ENCODE measurements at regions not wholly inside any gene's neighbourhood (a gene's known extent, or its start where the extent isn't known, plus 50 kb on each side); places are given as distances from the start of the nearest gene placed in this dataset.

DNA sequence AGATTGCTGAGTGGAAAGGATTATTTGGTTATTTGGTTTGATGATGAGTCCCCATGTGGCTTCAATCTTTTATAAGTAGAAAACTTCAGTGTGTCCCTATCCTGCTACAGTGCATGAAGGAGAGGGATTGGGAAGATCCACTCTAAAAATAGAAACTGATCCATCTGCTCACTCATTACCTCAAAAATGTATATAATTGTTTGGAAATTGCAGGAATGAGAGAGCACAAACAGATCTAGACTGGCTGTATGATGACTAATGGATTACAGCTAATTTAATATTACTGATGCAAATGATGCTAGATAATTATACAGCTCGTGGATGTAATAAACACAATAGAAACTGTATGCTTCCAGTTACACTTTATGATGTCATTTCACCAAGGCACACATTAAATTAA, 625.3 kb upstream of the PRR20A start:
- TF ChIP-seq ZFP30 (CRISPR knock-in tag; IDR thresholded peaks at IDR 0.05) (no peak), BACH2 (CRISPR knock-in tag; IDR thresholded peaks at IDR 0.05; ENCODE audit: borderline replicate concordance) (no peak), RARB (CRISPR knock-in tag; IDR thresholded peaks at IDR 0.05) (no peak), GLIS3 (CRISPR knock-in tag; IDR thresholded peaks at IDR 0.05) (no peak), ZNF70 (CRISPR knock-in tag; IDR thresholded peaks at IDR 0.05) (no peak), TOX (CRISPR knock-in tag; IDR thresholded peaks at IDR 0.05; ENCODE audit: borderline replicate concordance) (no peak), SNAI2 (CRISPR knock-in tag; IDR thresholded peaks at IDR 0.05) (no peak), ZNF565 (CRISPR knock-in tag; conservative IDR thresholded peaks at IDR 0.05; ENCODE audit: low read depth) (no peak), ZFP3 (CRISPR knock-in tag; IDR thresholded peaks at IDR 0.05) (no peak)
- TF ChIP-seq, protein P1, sequence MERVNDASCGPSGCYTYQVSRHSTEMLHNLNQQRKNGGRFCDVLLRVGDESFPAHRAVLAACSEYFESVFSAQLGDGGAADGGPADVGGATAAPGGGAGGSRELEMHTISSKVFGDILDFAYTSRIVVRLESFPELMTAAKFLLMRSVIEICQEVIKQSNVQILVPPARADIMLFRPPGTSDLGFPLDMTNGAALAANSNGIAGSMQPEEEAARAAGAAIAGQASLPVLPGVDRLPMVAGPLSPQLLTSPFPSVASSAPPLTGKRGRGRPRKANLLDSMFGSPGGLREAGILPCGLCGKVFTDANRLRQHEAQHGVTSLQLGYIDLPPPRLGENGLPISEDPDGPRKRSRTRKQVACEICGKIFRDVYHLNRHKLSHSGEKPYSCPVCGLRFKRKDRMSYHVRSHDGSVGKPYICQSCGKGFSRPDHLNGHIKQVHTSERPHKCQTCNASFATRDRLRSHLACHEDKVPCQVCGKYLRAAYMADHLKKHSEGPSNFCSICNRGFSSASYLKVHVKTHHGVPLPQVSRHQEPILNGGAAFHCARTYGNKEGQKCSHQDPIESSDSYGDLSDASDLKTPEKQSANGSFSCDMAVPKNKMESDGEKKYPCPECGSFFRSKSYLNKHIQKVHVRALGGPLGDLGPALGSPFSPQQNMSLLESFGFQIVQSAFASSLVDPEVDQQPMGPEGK (CRISPR knock-in tag; IDR thresholded peaks at IDR 0.05; ENCODE audit: borderline replicate concordance) = no peak
- TF ChIP-seq, protein P2, sequence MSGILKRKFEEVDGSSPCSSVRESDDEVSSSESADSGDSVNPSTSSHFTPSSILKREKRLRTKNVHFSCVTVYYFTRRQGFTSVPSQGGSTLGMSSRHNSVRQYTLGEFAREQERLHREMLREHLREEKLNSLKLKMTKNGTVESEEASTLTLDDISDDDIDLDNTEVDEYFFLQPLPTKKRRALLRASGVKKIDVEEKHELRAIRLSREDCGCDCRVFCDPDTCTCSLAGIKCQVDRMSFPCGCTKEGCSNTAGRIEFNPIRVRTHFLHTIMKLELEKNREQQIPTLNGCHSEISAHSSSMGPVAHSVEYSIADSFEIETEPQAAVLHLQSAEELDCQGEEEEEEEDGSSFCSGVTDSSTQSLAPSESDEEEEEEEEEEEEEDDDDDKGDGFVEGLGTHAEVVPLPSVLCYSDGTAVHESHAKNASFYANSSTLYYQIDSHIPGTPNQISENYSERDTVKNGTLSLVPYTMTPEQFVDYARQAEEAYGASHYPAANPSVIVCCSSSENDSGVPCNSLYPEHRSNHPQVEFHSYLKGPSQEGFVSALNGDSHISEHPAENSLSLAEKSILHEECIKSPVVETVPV (CRISPR knock-in tag; IDR thresholded peaks at IDR 0.05) = no peak
- TF ChIP-seq, protein P3, sequence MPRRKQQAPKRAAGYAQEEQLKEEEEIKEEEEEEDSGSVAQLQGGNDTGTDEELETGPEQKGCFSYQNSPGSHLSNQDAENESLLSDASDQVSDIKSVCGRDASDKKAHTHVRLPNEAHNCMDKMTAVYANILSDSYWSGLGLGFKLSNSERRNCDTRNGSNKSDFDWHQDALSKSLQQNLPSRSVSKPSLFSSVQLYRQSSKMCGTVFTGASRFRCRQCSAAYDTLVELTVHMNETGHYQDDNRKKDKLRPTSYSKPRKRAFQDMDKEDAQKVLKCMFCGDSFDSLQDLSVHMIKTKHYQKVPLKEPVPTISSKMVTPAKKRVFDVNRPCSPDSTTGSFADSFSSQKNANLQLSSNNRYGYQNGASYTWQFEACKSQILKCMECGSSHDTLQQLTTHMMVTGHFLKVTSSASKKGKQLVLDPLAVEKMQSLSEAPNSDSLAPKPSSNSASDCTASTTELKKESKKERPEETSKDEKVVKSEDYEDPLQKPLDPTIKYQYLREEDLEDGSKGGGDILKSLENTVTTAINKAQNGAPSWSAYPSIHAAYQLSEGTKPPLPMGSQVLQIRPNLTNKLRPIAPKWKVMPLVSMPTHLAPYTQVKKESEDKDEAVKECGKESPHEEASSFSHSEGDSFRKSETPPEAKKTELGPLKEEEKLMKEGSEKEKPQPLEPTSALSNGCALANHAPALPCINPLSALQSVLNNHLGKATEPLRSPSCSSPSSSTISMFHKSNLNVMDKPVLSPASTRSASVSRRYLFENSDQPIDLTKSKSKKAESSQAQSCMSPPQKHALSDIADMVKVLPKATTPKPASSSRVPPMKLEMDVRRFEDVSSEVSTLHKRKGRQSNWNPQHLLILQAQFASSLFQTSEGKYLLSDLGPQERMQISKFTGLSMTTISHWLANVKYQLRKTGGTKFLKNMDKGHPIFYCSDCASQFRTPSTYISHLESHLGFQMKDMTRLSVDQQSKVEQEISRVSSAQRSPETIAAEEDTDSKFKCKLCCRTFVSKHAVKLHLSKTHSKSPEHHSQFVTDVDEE (CRISPR knock-in tag; IDR thresholded peaks at IDR 0.05) = no peak
- TF ChIP-seq, protein P4, sequence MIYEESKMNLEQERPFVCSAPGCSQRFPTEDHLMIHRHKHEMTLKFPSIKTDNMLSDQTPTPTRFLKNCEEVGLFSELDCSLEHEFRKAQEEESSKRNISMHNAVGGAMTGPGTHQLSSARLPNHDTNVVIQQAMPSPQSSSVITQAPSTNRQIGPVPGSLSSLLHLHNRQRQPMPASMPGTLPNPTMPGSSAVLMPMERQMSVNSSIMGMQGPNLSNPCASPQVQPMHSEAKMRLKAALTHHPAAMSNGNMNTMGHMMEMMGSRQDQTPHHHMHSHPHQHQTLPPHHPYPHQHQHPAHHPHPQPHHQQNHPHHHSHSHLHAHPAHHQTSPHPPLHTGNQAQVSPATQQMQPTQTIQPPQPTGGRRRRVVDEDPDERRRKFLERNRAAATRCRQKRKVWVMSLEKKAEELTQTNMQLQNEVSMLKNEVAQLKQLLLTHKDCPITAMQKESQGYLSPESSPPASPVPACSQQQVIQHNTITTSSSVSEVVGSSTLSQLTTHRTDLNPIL (CRISPR knock-in tag; IDR thresholded peaks at IDR 0.05; ENCODE audit: low read depth) = no peak
